Choroid plexus epithelial cell (primary cell): ENCODE measurements at regions not wholly inside any gene's neighbourhood (a gene's known extent, or its start where the extent isn't known, plus 50 kb on each side); places are given as distances from the start of the nearest gene placed in this dataset.

ENCODE experiments used
- DNase-seq: peaks from one replicate; pipeline ENCODE4 v3.0.0-alpha.2; 2010; ENCODE audit warnings: low read depth
- H3K4me3 ChIP-seq: 2 replicates; pipeline ENCODE4 v1.5.1; 2011; ENCODE audit warnings: low read depth, mild to moderate bottlenecking, control low read depth, low read length, moderate library complexity
- TF ChIP-seq, protein P1 (sequence below): conservative IDR thresholded peaks from 2 replicates; pipeline ENCODE4 v1.5.1; 2011; ENCODE audit warnings: low read depth, mild to moderate bottlenecking, control low read depth, inconsistent platforms, low read length, moderate library complexity

DNA sequence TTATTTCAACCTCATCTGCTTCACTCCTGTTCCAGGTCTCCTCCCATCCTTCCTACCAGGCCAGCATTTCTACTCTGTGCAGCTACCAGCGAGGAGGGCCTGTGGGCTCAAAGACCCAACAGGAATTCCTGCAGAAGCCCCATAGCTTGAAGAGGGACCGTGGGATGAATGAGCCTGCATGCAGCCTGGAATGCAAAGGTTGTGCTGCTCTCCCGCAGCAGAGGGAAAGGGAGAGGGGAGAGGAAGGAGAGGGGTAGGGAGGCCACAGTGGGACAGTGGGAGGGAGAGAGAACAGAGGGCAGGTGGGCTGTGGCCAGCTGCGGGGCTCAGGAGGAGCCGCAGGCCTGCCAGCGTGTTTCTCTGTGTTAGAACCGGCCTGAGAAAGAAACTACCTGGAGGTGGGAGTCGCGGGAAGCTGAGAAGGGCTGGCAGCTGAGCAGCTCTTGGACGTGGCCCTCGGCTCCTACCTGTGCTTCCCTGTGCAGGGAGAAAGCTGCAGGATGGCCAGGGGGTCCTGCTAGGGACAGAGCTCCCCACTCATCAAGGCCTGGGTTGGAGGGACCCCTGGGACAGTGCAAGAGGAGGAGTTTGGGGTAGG, 66.1 kb upstream of the MLN start:
- no peak for DNase-seq
- TF ChIP-seq, protein P1, sequence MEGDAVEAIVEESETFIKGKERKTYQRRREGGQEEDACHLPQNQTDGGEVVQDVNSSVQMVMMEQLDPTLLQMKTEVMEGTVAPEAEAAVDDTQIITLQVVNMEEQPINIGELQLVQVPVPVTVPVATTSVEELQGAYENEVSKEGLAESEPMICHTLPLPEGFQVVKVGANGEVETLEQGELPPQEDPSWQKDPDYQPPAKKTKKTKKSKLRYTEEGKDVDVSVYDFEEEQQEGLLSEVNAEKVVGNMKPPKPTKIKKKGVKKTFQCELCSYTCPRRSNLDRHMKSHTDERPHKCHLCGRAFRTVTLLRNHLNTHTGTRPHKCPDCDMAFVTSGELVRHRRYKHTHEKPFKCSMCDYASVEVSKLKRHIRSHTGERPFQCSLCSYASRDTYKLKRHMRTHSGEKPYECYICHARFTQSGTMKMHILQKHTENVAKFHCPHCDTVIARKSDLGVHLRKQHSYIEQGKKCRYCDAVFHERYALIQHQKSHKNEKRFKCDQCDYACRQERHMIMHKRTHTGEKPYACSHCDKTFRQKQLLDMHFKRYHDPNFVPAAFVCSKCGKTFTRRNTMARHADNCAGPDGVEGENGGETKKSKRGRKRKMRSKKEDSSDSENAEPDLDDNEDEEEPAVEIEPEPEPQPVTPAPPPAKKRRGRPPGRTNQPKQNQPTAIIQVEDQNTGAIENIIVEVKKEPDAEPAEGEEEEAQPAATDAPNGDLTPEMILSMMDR = no peak
- no peak overlapping the region for H3K4me3 ChIP-seq

DNA sequence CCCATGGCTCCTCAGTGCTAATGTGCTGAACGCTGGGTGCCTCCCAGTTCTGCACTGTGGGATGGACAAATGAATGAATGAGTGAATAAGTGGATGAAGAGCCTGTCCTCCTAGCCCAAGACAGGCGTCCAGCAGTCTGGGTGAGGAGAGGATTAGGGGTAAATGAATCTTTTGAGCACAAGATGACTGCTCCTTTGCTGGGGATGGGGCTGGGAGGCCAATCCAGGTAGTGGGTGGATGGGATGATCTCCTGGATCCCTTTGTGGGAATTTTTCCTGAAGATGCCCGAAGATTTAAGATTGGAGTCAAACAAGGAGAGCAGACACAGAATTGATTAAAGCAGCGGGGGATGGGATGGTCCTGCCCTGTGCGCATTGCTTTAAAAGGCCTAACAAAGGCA, 65.3 kb upstream of the MLN start:
- no peak for DNase-seq
- TF ChIP-seq, protein P1 = no peak
- H3K4me3 ChIP-seq = no peak overlapping the region

DNA sequence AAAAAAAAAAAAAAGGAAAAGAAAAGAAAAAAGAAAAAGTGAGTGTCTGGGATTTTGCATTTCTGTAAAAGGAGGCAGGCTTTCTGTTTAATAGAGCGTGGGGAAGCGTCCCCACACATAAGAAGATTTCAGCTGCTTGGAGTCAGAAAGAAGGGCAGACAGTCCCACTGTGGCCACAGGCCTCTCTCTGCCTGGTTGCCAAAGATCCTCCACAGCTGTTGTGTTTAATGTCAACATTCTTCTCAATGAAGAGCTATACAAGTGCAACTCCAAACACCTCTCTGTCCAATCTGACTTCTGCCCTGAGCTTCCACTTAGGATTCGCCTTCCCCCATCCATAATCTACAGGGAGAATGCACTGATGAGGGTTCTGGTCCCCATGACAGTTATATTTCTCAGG, 64.3 kb upstream of the MLN start:
- no peak overlapping the region for H3K4me3 ChIP-seq
- TF ChIP-seq, protein P1 = no peak
- DNase-seq = no peak

DNA sequence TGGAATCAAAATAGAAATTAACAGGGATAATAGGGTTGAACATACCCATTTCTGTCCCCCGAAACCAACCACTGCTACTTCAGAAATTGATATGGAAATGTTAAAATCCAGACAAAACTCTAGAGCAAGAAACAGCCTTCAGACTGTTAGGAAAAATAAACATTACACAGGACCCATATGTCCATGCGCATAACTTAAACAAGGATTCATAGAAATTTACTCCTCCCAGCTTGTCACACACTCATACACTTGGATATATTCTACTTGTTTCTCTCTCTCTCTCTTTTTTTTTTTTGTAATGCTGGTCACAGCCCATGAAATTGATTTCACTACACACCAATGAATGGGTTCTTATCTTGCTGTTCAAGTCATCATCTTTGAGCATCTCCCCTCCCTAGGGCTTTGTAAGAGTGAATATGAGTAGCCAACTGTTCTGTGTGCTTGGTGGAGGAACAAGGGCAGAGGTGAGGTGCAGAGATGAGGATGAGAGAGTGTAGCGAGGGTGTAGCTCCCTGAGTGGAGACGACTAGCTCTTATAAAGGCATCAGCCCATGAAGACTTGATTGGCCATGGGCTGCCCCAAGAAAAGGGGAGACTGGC, 61.8 kb upstream of the MLN start:
- DNase-seq = no peak
- H3K4me3 ChIP-seq = no peak overlapping the region
- TF ChIP-seq, protein P1 = no peak

DNA sequence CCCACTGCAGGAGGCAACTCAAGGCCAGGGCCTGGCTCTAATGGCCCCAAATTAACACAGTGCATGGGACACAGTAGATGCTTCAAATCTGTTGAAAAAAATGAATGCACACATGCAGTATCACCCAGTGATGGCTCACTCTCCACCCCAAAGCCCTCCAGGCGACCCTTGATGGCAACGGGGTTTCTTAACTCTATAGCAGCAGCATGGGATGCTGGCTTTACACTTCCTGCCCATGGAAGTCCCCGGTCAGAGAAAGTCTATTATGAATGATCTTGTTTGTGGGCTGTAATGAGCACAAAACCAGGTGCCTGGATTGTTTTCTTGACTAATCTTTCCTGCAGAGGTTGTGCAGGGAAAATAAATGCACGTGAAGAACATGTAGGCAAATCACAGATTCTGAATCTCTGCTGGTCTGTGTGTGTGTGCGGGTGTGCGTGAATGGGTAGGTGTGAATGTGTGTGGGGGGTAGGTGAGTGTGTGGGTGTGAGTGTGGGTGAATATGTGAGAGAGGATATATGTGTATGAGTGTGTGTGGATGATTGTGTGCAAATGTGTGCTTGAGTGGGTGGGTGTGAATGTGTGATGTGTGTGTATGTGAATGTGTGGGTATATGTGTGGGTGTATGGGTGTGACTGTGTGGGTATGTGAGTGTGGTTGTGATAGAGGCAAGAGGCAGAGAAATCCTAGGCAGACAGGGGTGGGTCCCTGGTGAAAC, 60.1 kb upstream of the MLN start:
- H3K4me3 ChIP-seq = no peak overlapping the region
- TF ChIP-seq, protein P1 = no peak
- DNase-seq = no peak

DNA sequence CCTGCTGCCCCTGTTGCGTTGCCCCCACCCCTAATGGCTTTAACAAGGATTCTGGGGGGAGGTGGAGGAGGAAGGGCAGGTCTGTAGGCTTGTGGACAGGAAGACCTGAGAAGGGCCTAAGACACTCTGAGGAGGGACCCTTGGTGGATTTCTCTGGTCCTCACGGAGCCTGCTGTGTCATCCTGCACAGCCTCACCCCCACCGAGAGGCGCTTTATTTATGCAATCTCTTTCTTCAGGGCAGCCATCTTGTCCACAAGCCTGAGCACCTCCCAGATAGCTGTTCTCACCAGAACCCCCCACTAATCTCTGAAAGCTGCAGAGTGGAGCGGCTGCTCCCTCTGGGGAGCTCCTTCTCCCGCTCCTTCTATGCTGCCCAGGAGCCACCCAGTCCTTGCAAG, 59.3 kb upstream of the MLN start:
- no peak overlapping the region for H3K4me3 ChIP-seq
- no peak for DNase-seq
- TF ChIP-seq, protein P1 = no peak
